NOMO-1 treated with dmso at 0.1 percent for 144 hours (cell line): ENCODE measurements at regions not wholly inside any gene's neighbourhood (a gene's known extent, or its start where the extent isn't known, plus 50 kb on each side); places are given as distances from the start of the nearest gene placed in this dataset.

ENCODE experiments used
- DNase-seq: peaks from one replicate; lab custom pipeline; 2025; ENCODE audit not compliant: unreplicated experiment; lab: John Stamatoyannopoulos, UW

GRCh38 chr5:173718469-173718868 lies 102.0 kb upstream of the BOD1 start:
- no peak for DNase-seq

GRCh38 chr5:173719731-173720082 lies 103.3 kb upstream of the BOD1 start:
- no peak for DNase-seq

- no peak for DNase-seq
Observed at GRCh38 chr5:173720286-173720952, 104.0 kb upstream of the BOD1 start.

- DNase-seq, result no peak
Observed at GRCh38 chr5:173720953-173721600, 104.6 kb upstream of the BOD1 start.

GRCh38 chr5:173721601-173722232 lies 105.3 kb upstream of the BOD1 start:
- no peak for DNase-seq

GRCh38 chr5:173726846-173727557 lies 110.6 kb upstream of the BOD1 start:
- DNase-seq, result no peak

- no peak for DNase-seq
Observed at GRCh38 chr5:173727839-173728778, 111.7 kb upstream of the BOD1 start.

GRCh38 chr5:173729079-173729765 lies 112.8 kb upstream of the BOD1 start:
- DNase-seq, result no peak

GRCh38 chr5:173730632-173731298 lies 114.3 kb upstream of the BOD1 start:
- DNase-seq, result no peak

GRCh38 chr5:173733021-173733420 lies 116.6 kb upstream of the BOD1 start:
- DNase-seq, result no peak

GRCh38 chr5:173733425-173733824 lies 117.0 kb upstream of the BOD1 start:
- no peak for DNase-seq

GRCh38 chr5:173733831-173734501 lies 117.5 kb upstream of the BOD1 start:
- DNase-seq, result no peak

GRCh38 chr5:173734716-173735115 lies 118.3 kb upstream of the BOD1 start:
- DNase-seq, result no peak

GRCh38 chr5:173735184-173735583 lies 118.7 kb upstream of the BOD1 start:
- no peak for DNase-seq

GRCh38 chr5:173735691-173736090 lies 119.2 kb upstream of the BOD1 start:
- no peak for DNase-seq

GRCh38 chr5:173736374-173736773 lies 119.9 kb upstream of the BOD1 start:
- DNase-seq, result no peak

- no peak for DNase-seq
Observed at GRCh38 chr5:173736923-173737412, 120.5 kb upstream of the BOD1 start.

GRCh38 chr5:173739741-173740140 lies 123.3 kb upstream of the BOD1 start:
- no peak for DNase-seq

GRCh38 chr5:173740400-173740799 lies 124.0 kb upstream of the BOD1 start:
- DNase-seq, result no peak
